Keratinocyte (primary cell): ENCODE measurements at regions not wholly inside any gene's neighbourhood (a gene's known extent, or its start where the extent isn't known, plus 50 kb on each side); places are given as distances from the start of the nearest gene placed in this dataset.

Experiments used
- EZH2 ChIP-seq: IDR thresholded peaks from one replicate; pipeline ENCODE4 v1.6.1; 2012; ENCODE audit warnings: inconsistent platforms, mild to moderate bottlenecking, low read length, moderate library complexity
- TF ChIP-seq, protein P1 (sequence below), 3 experiments: IDR thresholded peaks in 1 of 3; conservative IDR thresholded peaks in 1 of 3; optimal IDR thresholded peaks in 1 of 3; 2 replicates in 2 of 3; 3 replicates in 1 of 3; pipeline versions ENCODE3 to v1.5.1; 2011; ENCODE audit warnings: low read length in 3 of 3, mild to moderate bottlenecking in 3 of 3, moderate library complexity in 2 of 3, control low read depth in 1 of 3, inconsistent platforms in 1 of 3; ENCODE audit not compliant: insufficient read depth in 2 of 3; ENCODE audit errors: extremely low read depth in 1 of 3

DNA sequence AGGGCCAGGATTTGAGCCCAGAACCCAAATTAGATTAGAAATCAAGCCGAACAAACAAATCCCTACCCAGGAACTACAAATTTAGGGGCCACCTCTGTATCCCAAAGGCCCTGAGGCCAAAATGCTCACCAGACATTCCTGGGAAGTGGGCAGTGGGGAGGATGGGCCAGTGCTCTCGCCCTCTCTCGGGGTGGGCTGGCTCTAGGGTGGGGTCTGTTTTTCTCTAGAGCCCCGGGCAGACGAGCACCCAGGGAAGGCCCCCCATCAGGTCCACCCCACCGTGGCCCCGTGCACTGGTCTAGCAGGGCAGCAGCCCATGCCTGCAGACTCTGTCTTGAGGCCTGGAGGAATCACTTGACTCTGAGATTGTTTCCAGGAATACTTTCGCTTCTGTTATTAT, 252.0 kb downstream of the RRAGC start:
- TF ChIP-seq, protein P1, sequence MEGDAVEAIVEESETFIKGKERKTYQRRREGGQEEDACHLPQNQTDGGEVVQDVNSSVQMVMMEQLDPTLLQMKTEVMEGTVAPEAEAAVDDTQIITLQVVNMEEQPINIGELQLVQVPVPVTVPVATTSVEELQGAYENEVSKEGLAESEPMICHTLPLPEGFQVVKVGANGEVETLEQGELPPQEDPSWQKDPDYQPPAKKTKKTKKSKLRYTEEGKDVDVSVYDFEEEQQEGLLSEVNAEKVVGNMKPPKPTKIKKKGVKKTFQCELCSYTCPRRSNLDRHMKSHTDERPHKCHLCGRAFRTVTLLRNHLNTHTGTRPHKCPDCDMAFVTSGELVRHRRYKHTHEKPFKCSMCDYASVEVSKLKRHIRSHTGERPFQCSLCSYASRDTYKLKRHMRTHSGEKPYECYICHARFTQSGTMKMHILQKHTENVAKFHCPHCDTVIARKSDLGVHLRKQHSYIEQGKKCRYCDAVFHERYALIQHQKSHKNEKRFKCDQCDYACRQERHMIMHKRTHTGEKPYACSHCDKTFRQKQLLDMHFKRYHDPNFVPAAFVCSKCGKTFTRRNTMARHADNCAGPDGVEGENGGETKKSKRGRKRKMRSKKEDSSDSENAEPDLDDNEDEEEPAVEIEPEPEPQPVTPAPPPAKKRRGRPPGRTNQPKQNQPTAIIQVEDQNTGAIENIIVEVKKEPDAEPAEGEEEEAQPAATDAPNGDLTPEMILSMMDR (optimal IDR thresholded peaks at IDR 0.05 in 1 of 3, IDR thresholded peaks at IDR 0.05 in 1 of 3, conservative IDR thresholded peaks at IDR 0.05 in 1 of 3; ENCODE audit: extremely low read depth in 1 of 3, insufficient read depth in 2 of 3, low read length in 3 of 3): no peak
- TF ChIP-seq EZH2: no peak
